Fibroblast of upper back skin (primary cell): ENCODE measurements at regions not wholly inside any gene's neighbourhood (a gene's known extent, or its start where the extent isn't known, plus 50 kb on each side); places are given as distances from the start of the nearest gene placed in this dataset.
A peak's percentile ranks its signal among the peaks of the same experiment; 100 is the strongest.
"Not testable (repeated sequence)": the region's sequence is repeated elsewhere in the genome, so short reads cannot be mapped to it uniquely, and the experiment has no call there.

Source experiments
- DNase-seq: peaks from one replicate; pipeline ENCODE4 v3.0.0-alpha.2; 2013

DNA sequence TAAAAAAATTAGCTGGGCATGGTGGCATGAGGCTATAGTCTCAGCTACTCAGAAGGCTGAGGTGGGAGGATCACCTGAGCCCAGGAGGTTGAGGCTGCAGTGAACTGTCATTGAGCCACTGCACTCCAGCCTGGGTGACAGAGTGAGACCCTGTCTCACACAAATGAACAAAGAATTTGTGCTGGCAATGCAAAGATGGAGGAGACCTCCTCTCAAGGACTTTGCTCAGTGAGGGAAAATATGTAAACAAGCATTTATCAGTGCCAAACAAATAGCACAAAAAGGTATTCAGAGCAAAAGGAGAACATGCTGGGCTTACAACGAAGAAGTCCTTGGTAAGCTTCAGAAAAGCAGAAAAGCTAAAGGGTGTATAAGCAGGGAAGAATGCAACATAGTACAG, 113.1 kb upstream of the UMPS start:
- DNase-seq: no peak

DNA sequence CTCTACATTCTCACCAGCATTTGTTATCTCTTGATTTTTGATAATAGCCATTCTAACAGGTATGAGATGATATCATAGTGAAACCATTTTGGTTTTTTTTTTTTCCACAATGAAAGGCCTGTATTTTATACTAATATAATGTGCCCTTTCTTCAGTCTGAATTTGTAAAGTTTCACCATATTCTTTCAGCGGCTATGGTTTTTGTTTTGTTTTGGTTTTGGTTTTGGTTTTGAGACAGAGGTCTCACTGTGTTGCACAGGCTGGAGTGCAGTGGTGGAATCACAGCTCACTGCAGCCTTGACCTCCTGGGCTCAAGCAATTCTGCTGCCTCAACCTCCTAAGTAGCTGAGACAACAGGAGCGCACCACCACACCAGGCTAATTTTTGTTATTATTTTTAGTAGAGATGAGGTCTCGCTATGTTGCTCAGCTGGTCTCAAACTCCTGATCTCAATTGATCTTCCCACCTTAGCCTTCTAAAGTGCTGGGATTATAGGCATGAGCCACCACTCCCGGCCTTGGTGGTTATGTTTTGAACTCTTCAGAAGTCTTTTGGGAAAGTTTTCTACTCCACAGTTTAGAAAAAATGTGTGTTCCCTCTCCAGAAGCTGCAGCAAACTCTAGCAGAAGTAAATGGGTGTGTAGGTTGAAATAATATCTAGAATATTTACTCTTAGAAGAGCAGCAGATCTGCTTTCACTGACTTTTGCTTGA, 110.2 kb upstream of the UMPS start:
- no peak for DNase-seq

DNA sequence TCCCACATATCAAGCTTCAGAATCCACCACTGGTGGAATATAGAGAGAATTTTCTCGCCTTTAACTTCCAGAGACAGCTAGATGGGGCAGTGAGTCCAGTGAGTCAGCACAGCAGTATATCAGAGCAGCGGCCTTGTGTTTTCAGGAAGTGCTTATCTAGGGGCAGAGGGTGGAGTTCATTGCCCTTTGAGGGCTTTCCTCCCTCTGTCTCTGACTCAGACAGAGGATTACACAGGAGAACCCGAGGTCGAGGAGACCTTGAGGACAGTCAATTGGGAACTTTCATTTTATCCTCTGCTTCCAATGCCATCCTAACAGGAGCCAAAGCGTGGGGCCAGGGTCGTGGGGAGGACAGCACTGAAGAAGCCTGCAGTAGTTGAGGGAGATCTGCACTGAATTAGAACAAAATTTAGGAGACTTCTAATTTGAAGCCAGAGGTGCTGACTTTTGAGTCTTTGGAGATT, 109.6 kb upstream of the UMPS start:
- peak; percentile 9 for DNase-seq

DNA sequence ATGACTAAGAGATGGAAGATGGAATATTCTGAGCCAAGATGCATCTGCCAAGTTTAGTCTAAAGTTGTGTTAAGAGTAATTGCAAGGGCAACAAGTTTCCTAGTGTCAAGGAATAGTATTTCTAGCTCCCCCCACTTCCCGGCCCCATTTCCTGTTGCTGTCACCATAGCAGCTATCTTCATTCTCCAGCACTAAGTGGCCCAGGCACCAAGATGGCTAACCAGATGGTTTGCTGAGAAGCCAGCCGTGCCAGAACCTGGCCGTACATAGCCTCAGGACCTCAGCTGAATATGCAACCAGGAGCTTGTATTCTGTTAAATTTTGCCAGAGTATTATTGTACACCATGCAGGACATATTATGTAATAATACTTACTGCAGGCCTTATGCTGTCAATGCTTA, 108.8 kb upstream of the UMPS start:
- DNase-seq: no peak

DNA sequence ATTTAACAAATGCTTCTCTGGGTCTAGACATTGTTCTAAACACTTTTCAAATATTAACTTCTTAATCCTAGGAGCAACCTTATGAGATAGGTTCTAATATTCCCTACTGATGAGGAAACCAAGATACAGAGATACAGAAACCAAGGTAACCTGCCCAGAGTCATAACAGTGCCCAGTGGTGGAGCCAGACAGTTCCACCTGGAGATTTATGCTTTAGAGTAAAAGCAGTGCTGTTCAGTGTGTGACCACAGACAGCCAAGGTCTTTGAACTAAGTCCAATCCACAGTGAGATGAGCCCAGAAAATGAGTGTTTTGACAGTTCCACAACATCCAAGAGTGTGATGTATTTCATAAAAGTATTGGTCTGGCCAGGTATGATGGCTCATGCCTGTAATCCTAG, 105.2 kb upstream of the UMPS start:
- no peak for DNase-seq

DNA sequence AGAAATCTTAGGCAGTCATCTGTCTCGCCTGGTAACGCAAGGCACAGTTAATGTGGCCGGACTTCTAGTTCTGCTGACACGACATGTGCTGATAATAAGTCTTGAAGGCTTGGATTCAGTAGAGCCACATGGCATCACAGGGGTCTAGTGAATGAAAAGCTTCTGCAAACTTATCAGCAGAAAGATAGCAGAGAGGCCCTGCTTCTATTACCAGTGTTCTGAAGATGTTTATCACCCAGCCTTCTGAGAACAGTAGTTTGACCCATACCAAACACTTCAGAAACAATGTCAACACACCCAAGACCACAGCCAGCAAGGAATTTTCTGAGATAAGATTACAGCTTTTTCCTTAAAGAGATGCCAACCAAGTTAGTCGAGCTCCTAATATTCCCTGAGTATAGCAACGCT, 102.7 kb upstream of the UMPS start:
- peak; percentile 11 for DNase-seq

DNA sequence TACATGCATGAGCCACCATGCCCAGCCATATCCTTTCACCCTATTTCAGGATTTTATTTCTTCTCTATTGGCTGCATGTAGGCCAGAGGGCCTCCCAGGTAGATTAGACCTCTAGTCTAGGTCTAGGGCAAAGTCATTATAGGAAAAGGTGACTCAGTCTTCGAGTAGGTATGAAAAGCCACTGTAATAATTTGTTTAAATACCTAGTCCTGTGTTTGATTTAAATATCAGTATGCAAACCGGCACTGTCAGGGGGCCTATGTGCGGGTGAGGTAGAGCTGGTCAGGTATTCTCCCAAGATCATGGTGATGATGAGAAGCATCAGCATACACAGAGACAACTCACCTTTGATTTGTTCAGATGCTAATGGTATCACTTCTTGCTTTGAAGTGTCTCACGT, 101.4 kb upstream of the UMPS start:
- no peak for DNase-seq

DNA sequence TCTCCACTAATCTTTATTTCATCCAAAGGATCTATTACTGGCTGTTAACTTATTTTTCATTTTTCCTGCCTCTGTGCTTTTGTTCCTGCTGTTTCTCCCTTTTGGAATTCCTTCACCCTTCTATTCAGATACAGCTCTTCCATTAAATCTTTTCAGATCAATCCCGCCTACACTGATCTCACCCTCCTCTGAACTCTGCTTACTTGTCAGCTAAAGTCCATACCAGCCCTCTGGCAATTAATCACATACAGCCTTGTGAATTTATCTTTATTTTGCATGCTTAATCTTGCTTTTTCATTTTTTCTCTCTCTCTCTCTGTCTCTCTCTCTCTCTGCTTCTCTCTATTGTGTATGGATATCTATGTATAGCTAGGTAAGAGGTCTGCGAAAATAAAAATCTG, 100.8 kb upstream of the UMPS start:
- DNase-seq: no peak

DNA sequence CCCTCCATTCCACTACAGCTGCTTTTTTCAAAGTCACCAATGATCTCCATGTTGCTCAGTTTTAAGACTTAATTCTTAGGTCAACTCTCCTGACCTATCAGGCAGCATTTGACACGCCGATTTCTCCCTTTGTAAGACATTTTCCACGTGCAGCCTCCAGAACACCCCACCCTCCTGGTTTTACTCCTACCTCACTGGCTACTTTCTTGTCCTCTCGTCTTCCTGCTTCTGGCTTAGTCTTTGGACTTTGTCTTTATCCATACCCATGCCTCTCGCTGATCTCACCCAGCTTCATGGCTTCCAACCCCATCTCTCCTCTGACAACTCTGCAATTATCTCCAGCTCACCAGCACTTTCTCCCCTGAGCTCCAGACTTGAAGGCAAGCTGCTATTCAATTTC, 99.3 kb upstream of the UMPS start:
- no peak for DNase-seq

DNA sequence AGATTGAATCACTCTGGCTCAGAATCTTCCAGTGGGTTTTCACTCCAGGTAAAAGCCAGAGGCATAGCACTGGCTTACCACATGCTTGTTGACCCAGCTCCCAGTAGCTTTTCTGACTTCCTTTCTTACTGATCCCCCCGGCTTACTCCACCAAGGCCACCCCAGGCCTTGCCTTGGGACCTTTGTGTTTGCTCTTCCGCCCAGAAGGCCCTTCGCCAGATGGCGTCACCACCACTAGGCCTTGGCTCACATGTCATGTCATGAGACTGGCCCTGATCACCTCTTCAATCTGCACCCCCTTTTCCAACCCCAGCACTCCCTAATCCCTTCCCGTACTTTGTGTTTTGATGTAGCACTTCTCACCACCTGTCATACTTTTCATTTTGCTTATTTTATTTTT, 98.5 kb upstream of the UMPS start:
- no peak for DNase-seq

DNA sequence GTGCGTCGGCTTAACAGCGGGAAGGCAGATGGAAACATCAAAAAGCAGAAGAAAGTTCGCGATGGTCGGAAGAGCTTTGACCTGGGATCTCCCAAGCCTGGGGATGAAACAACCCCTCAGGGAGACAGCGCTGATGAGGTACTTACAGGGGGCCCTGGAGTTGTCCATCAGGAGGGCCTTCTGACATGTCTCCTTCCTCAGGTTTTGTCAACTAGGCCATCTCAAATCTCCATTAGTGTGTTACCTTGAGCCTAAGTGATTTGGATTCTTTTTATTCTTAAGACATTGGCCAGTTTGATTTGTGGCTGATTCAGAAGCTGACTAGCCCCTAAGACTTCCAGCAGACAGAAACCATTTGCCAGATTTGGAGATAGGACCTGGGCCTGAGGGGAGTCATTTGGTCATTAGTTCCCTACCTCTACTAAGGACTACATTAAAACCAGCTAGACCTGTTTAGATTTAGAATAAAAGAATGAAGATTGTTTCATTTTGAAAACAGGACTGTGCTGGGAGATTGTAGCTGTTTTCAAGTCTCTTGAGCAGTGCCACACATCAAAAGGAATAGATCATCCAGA, 97.6 kb upstream of the UMPS start:
- DNase-seq: no peak

DNA sequence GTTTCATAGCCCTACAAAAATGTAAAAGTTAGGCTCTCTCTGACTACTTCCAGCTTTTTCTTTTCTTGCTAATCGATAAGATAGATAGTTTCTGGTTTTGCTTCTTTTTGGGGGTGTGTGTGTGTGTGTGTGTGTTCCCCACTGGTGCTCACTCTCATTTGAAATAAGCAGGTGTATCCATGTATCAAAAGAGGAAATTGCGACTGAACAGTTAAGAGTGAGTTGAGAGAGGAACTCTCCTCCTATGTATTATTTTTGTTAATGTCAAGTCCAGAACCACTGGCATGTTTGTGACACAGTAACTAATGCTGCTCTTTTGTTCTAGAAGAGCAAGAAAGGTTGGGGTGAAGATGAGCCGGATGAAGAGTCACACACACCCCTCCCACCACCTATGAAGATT, 96.7 kb upstream of the UMPS start:
- no peak for DNase-seq

DNA sequence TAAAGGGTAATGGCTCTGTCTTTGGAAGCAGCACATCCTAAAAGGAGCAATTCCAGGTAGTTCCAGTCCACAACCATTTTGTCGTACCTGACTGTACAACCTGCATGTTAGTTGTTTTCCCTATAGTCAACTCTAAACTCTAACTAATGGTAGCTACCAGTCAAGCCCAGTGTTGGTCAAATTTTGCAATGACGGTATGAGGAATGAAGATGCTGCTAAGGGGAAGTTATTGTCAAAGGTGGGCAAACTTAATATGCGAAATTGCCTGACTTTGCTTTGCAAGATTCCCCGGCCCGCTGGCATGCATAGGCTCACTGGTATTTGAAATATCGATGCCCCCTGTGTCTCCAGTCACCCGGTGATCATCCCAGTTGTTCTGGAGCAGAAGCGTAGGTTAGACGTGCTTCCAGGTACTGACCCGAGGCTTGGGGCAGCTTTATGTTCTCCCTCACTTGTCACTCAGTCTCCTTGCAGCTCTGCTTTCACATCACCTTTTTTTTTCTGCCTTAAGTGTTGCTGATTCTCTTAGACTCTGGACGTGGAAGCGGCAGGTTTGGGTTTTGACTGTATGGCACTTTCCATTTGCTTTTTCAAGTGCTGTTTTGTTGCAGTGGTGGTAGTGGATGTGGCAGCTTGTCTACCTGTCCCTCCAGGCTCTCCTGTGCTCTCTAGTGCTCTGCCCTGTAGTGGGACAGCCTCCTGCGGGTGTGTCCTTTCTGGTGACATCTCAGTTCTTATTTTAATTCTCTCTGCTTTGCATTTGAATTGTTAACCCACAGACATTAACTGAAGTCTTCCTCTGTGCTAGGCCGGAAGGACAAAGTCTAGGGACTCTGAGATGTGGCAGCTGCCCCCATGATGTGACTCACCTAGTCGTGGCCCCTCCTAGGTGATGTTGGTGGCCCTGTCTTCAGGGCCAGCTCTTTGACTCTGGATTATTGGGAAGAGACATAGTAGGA, 95.8 kb upstream of the UMPS start:
- DNase-seq: no peak

DNA sequence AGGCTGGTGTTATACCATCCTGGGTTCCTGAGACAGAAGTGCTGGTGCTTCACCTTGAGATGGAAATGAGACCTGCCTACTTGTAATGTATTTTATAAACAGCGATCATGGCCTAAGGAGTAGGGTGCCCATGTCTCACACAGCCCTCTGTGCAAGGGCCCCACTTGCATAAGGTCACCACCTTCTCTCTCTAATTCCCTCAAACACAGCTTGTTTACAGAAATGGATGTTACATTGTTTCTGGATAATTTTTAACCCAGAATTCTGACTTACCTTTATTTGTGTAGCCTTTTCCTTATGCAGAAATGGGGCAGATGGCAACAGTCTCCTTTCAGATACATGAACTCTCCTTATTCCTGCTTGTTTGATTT, 95.1 kb upstream of the UMPS start:
- DNase-seq: no peak

DNA sequence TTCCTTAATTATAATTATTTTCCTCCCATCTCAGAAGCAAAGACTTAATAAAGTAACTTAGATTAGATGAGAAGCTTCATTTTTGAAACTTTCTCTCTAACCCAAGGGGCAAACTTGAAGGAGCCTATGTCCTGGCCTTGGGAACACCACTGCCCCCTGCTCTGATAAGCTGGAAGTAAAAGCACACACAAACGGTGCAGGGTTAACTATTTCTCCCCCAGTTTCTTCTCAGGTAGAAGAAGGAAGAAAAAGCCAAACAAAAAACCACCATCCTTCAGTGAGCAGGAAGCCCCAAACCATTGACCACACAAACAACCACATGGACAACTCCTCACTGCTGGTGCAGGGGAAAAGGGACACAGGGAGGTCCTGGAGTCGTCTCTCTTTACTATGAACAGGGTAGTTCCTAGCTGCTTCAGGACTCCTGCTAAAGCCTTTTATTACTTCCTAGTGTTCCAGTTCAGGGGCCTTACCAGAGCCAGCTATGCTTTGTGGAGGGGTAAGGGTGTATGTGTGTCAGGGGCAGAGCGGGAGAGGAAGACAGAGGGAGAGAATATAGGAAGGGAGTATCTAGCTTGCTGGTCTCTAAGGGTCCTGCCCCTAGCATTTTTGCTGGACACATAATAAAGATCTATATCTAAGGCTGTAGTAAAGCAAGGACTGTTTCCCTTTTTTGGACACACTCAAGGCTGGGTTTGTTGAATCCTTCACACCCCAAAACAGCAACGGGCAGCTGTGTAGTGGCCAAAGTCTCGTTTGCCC, 94.0 kb upstream of the UMPS start:
- DNase-seq: no peak

DNA sequence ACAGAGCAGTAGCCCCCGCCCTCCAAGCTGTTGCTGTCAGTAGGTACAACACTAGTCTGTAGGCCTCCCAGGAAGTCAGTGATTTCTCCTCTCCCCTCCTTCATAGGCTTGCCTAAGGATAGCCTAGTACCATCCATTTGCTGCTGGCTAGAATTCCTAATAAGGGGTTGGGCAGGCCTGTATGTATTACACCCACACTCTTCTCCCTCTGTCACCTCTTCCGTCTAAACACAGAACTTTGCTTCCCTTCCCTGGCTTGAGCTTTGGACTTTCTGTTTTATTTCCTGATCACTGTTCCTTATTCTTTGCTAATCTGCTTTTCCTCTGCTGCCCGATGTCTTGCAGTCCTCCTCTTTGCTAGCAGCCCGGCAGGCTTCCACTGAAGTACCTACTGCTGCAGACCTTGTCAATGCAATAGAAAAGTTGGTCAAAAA, 93.4 kb upstream of the UMPS start:
- DNase-seq: no peak

DNA sequence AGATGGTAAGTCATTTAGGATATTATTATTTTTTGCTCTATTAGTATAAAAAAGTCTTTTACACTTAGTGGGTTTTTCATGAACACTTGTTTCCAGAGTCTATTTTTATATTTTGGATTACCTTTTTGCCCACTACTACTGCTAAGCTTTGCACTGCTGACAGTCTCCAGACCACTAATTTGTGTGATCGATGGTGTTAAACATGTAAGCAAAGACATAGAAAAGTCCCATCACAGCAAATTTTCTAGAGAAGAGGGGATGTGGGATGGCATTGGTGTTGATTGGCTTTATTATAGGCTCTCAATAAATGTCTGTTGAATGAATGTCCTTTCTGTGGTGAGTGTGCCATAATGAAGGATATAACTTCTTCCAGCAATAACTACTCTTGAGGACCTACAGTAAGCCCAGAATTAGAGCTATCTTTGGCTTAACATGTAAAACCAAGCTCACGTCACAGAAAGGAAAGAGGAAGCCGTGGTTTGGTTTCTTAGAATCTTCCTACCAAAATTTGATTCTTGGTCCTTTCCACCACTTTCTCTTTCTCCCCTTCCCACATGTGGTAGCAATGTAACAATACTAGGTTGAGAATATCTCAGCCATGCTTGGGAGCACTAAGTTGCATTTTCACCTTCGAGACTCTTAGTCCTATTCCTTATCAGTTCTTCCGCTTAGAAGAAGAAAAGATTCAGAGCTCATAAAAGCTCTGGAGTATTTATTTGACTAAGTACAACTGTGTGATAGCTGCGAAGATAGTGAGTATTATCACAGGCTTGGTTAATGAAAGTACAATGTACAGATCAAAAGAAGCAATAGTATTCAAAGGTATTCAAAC, 90.6 kb upstream of the UMPS start:
- DNase-seq: no peak

DNA sequence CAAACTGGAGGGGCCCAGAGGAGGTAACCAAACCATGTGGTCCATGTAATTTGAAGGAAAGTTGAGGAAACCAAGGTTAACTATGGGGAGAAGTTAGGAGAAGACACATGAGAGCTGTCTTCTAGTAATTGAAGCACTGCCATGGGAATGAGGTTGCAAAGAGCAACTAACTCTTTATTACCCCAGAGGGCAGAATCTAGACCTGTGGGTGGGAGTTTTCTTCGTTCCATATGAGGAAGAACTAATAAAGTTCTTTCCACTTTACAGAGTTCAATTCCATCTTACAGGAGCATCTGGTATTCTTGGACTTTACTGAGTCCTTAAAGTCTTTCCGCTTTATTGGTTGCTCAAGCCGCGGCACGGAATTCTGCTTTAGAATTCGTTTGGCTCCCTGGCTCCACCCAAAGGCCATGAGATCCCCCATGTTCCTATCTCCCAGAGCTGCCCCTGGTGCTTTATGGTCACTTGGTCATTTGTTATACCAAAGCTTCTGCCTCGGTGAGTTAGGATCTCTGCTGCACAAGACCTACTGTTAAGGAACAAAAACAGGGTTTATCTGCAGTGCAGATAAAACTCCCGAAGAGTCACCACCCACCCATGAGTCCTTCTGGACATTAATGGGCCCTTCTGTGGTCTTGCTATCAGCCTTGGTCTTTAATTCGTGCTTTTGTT, 89.5 kb upstream of the UMPS start:
- no peak for DNase-seq

DNA sequence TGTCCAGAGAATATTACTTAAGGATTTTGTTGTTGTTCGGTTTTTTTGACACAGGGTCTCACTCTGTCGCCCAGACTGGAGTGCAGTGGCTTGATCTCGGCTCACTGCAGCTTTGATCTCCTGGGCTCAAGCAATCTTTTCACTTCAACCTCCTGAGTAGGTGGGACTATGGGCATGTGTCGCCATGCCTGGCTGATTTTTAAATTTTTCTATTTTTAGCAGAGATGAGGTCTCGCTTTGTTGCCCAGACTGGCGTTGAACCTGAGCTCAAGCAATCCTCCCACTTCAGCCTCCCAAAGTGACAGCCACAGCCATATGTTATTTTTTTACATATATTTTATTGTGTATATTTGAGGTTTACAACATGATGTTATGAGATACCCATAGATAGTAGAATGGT, 86.8 kb upstream of the UMPS start:
- DNase-seq: no peak

DNA sequence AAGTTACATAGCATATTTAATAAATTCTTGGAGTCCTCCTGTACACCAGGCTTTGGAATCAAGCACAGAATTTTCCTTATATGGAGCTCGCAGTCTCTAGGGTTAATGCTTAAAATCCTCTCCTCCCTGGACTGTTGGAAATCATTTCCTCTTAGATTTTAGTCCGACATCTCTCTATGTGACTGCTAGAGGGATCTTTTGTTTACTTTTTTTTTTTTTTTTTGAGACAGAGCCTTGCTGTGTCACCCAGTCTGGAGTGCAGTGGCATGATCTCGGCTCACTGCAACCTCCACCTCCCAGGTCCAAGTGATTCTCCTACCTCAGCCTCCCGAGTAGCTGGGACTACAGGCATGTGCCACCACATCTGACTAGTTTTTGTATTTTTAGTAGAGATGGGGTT, 84.1 kb upstream of the UMPS start:
- DNase-seq: not testable (repeated sequence)

DNA sequence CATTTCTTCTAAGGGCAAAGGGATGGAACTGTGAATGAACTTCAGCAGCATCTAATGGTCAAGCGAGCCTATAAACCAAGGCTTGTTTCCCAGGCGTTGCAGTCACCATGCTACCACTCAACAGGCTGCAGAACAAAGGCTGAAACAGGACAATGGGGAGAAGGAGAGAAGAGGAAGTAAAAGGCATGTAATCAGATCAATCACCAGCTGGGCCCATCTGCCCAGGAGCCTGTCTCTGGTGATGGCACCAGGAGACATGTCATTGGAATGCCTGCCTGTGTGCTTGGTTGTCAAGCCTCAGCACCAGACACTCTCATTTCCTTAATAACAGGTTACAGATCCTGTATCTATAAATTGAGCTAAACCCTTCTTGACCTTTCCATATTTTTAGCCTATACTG, 81.7 kb upstream of the UMPS start:
- DNase-seq: no peak

DNA sequence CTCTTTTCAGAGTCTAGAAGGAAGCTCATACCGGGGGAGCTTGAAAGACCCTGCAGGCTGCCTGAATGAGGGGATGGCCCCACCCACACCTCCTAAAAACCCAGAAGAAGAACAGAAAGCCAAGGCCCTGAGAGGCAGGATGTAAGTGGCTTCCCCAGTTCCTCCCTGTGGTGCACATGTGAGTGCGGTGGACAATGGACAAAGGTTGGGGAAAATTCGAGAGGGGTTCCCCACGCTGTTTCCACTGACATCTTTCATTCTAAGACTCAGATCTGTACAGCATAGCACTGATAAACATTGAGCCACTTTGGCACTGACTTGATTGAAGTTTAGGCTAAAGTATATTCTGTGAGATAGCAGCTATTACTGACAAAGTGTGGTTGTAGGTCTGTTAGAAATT, 79.5 kb upstream of the UMPS start:
- no peak for DNase-seq
